Peyer's patch (tissue), 4 donors: ENCODE measurements at regions not wholly inside any gene's neighbourhood (a gene's known extent, or its start where the extent isn't known, plus 50 kb on each side); places are given as distances from the start of the nearest gene placed in this dataset.

Source experiments
- DNase-seq, 3 donors: peaks; one replicate each; pipeline ENCODE4 v3.0.0-alpha.2; 2017 to 2019
- H3K27ac ChIP-seq, 4 donors: fragments of 200-600 bp; sonication (generic); one replicate each; pipeline ENCODE4 v1.5.1; 2016 to 2019
- H3K27me3 ChIP-seq, 2 donors: fragments of 200-600 bp; sonication (generic); one replicate each; pipeline ENCODE4 v1.5.1; 2019
- H3K36me3 ChIP-seq, 3 donors: fragments of 200-600 bp; sonication (generic); one replicate each; pipeline ENCODE4 v1.5.1; 2016 to 2019
- H3K4me1 ChIP-seq, 4 donors: fragments of 200-600 bp; sonication (generic); one replicate each; pipeline ENCODE4 v1.5.1; 2016 to 2019
- H3K4me3 ChIP-seq, 4 donors: fragments of 200-600 bp; sonication (generic); 1 replicate in 3 of 4; 2 replicates in 1 of 4; pipeline ENCODE4 v1.5.1; 2016 to 2019; ENCODE audit warnings: mild to moderate bottlenecking in 1 of 4
- H3K9me3 ChIP-seq, 4 donors: fragments of 200-600 bp; sonication (generic); one replicate each; pipeline ENCODE4 v1.5.1; 2016 to 2019; ENCODE audit warnings: mild to moderate bottlenecking in 1 of 4
- POLR2A ChIP-seq, 2 donors: fragments of 450-650 bp; IDR thresholded peaks; one replicate each; pipeline ENCODE4 v1.5.1; 2017; ENCODE audit warnings: antibody characterized with exemption in 2 of 2, mild to moderate bottlenecking in 2 of 2, moderate library complexity in 2 of 2
- TF ChIP-seq, protein P1 (sequence below), 6 experiments: fragments of 450-650 bp in 4 of 6; fragments of 200-600 bp in 2 of 6; sonication (generic) in 1 of 6; IDR thresholded peaks; one replicate each; pipeline ENCODE4 v1.5.1; 2017 to 2019; ENCODE audit warnings: antibody characterized with exemption in 6 of 6, mild to moderate bottlenecking in 3 of 6, moderate library complexity in 1 of 6

DNA sequence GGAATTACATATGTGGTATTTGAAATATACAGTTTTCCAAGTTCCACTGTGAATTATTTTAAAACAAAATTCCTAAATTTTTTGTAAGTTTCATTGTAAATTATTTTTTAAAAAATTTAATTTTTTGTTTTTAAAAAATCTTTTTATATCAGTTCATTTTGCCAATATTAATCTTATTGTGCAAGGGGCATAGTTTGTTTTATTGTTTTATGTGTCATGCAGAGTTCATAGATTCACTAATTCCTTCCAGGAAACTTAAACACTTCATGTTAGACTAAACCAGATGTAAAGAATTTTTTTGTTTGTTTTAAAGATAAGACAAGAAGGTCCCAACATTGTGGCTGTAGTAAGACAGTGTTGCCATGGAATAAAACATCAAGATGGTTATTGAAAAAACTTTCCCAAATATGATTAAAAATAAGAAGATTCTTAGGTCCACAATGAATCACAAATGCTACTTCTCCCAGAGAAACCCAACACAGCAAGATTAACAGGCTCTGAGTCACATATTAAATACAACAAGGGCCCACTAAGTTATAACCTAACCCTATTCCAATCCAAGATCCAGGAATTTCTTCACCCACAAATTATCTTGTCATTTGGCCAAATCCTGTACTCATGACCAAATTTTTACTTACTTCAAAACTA lies 464.7 kb upstream of the IGFBP3 start:
- no peak overlapping the region for H3K27ac ChIP-seq
- no peak for DNase-seq
- H3K9me3 ChIP-seq = no peaks in the 10 kb centered on the region
- no peaks in the 10 kb centered on the region for H3K27me3 ChIP-seq
- TF ChIP-seq, protein P1, sequence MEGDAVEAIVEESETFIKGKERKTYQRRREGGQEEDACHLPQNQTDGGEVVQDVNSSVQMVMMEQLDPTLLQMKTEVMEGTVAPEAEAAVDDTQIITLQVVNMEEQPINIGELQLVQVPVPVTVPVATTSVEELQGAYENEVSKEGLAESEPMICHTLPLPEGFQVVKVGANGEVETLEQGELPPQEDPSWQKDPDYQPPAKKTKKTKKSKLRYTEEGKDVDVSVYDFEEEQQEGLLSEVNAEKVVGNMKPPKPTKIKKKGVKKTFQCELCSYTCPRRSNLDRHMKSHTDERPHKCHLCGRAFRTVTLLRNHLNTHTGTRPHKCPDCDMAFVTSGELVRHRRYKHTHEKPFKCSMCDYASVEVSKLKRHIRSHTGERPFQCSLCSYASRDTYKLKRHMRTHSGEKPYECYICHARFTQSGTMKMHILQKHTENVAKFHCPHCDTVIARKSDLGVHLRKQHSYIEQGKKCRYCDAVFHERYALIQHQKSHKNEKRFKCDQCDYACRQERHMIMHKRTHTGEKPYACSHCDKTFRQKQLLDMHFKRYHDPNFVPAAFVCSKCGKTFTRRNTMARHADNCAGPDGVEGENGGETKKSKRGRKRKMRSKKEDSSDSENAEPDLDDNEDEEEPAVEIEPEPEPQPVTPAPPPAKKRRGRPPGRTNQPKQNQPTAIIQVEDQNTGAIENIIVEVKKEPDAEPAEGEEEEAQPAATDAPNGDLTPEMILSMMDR (IDR thresholded peaks at IDR 0.05) = no peak
- TF ChIP-seq POLR2A (IDR thresholded peaks at IDR 0.05) = no peak
- no peak overlapping the region for H3K4me3 ChIP-seq
- H3K4me1 ChIP-seq = peaks cover 0 to 4% (median 0%) of the 10 kb centered on the region in 4 donors
- no peaks in the 10 kb centered on the region for H3K36me3 ChIP-seq

DNA sequence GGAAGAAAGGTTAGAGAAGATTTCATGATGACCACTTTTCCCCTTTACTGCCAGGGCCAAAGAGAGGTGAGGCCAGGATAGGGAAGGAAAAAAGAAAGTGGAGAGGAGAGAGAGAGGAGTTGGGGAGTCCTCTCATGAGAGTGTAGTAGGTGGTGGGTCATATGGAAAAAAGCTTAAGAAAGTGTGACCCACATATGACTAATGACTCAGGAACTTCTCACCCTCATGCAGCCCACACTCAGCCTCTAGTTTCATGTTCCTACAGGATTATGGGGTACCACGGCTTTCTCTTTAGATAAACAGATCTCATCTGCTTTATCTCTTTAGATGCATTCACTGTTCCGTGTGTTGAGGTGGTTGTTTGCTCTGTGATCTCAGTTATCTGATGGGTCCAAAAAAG lies 462.5 kb upstream of the IGFBP3 start:
- Histone ChIP-seq H3K4me1 (no peaks in the 10 kb centered on the region), H3K36me3 (no peaks in the 10 kb centered on the region), H3K27me3 (no peaks in the 10 kb centered on the region), H3K4me3 (no peak overlapping the region), H3K9me3 (no peaks in the 10 kb centered on the region), H3K27ac (no peak overlapping the region)
- DNase-seq = no peak
- TF ChIP-seq, protein P1 (IDR thresholded peaks at IDR 0.05) = no peak
- no peak for TF ChIP-seq POLR2A (IDR thresholded peaks at IDR 0.05)

DNA sequence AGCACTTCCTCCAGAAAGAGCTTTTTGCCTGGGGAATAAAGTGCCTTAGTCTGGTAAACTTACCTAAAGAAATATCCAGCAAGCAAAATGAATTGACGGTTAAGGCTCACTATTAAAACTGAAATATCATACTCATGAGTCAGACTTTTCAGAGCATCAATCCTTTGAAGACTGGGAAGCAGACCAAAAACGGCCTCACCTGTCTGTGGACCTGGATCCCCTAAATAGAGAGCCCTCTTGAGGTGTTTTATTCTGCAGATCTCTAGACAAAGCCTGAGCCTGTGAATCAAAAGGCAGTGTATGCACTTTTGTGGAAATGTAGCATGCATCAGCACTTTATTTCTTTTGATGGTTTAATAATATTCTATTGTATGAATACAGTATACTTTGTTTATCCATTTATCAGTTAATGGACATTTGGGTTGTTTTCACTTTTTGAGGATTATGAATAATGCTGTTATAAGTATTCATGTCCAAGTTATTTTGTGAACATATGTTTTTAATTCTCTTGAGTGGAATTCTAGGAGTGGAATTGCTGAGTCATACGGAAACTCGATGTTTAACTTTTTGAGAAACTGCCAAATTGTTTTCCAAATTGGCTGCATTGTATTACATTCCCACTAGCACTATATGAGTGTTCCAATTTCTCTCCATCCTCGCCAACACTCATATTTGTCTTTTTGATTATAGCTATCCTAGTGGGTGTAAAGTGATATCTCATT lies 449.0 kb upstream of the IGFBP3 start:
- Histone ChIP-seq H3K27ac (no peak overlapping the region), H3K4me3 (no peak overlapping the region), H3K36me3 (no peaks in the 10 kb centered on the region), H3K9me3 (no peaks in the 10 kb centered on the region), H3K4me1 (no peaks in the 10 kb centered on the region), H3K27me3 (no peaks in the 10 kb centered on the region)
- TF ChIP-seq POLR2A (IDR thresholded peaks at IDR 0.05) = no peak
- TF ChIP-seq, protein P1 (IDR thresholded peaks at IDR 0.05) = no peak
- DNase-seq = no peak

DNA sequence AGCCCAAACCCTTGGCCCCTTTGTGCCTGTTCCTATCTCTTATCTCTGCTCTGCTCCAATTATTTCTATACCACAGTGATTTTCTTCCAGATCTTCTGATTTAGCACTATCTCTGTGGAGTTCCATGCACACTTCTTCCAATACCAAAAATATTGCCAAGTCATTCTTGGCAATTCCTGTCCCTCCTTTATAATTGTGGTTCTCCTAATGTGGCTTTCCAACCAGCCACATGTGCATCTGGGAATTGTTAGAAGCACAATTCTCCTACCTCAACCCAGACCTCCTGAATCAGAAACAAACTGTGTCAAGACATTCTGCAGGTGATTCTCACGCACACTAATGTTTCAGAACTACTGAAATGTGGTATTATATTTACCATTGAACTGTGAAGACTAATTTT lies 447.8 kb upstream of the IGFBP3 start:
- Histone ChIP-seq H3K27ac (no peak overlapping the region), H3K9me3 (no peaks in the 10 kb centered on the region), H3K27me3 (no peaks in the 10 kb centered on the region), H3K4me3 (no peak overlapping the region), H3K4me1 (no peaks in the 10 kb centered on the region), H3K36me3 (no peaks in the 10 kb centered on the region)
- no peak for DNase-seq
- no peak for TF ChIP-seq POLR2A (IDR thresholded peaks at IDR 0.05)
- TF ChIP-seq, protein P1 (IDR thresholded peaks at IDR 0.05) = no peak

DNA sequence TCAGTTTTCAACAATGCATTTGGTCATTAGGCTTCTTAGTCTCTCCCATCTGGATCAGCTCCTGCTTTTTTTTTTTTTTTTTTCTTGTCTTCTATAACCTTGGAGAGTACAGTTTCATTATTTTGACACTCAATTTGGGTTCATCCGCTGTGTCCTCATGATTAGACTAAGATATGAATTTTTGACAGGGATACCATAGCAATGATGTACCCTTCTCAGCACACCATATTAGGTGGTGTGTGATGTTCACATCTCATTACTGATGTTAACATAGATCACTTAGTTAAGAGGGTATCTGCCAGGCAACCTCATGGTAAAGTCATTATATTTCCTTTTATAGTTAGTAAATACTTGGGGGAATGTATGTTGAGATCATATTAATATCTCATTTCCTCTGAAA lies 445.5 kb upstream of the IGFBP3 start:
- Histone ChIP-seq H3K27me3 (no peaks in the 10 kb centered on the region), H3K27ac (no peak overlapping the region), H3K9me3 (no peaks in the 10 kb centered on the region), H3K4me3 (no peak overlapping the region), H3K4me1 (no peaks in the 10 kb centered on the region), H3K36me3 (no peaks in the 10 kb centered on the region)
- DNase-seq = no peak
- TF ChIP-seq POLR2A (IDR thresholded peaks at IDR 0.05) = no peak
- TF ChIP-seq, protein P1 (IDR thresholded peaks at IDR 0.05) = no peak
